ENCODE measurements at regions not wholly inside any gene's neighbourhood (a gene's known extent, or its start where the extent isn't known, plus 50 kb on each side); places are given as distances from the start of the nearest gene placed in this dataset.

GRCh38 chr12:98162906-98163678, 352.3 kb upstream of the TMPO start:
- H3K27ac ChIP-seq: no peak overlapping the region
- no peaks in the 10 kb centered on the region for H3K36me3 ChIP-seq
- no peaks in the 10 kb centered on the region for H3K9me3 ChIP-seq (ENCODE audit: severe bottlenecking)
- TF ChIP-seq CTCF (IDR thresholded peaks at IDR 0.05; ENCODE audit: low read depth, low read length): no peak
- no peak overlapping the region for H3K4me3 ChIP-seq (ENCODE audit: low read depth, low read length)
- DNase-seq: no peak
- H3K27me3 ChIP-seq (ENCODE audit: insufficient read depth, low read depth, severe bottlenecking): no peaks in the 10 kb centered on the region

- no peaks in the 10 kb centered on the region for H3K9me3 ChIP-seq (ENCODE audit: severe bottlenecking)
- H3K36me3 ChIP-seq: no peaks in the 10 kb centered on the region
- H3K4me3 ChIP-seq (ENCODE audit: low read depth, low read length): no peak overlapping the region
- H3K27ac ChIP-seq: no peak overlapping the region
- no peak for TF ChIP-seq CTCF (IDR thresholded peaks at IDR 0.05; ENCODE audit: low read depth, low read length)
- DNase-seq: no peak
- no peaks in the 10 kb centered on the region for H3K27me3 ChIP-seq (ENCODE audit: insufficient read depth, low read depth, severe bottlenecking)
These were observed 343.1 kb upstream of the TMPO start for GRCh38 chr12:98172304-98172703.

- H3K27me3 ChIP-seq (ENCODE audit: insufficient read depth, low read depth, severe bottlenecking): no peaks in the 10 kb centered on the region
- no peaks in the 10 kb centered on the region for H3K36me3 ChIP-seq
- no peak for TF ChIP-seq CTCF (IDR thresholded peaks at IDR 0.05; ENCODE audit: low read depth, low read length)
- H3K4me3 ChIP-seq (ENCODE audit: low read depth, low read length): no peak overlapping the region
- no peak overlapping the region for H3K27ac ChIP-seq
- DNase-seq: no peak
- no peaks in the 10 kb centered on the region for H3K9me3 ChIP-seq (ENCODE audit: severe bottlenecking)
These were observed 342.6 kb upstream of the TMPO start for GRCh38 chr12:98172801-98173200.

- H3K4me3 ChIP-seq (ENCODE audit: low read depth, low read length): no peak overlapping the region
- H3K36me3 ChIP-seq: no peaks in the 10 kb centered on the region
- H3K9me3 ChIP-seq (ENCODE audit: severe bottlenecking): no peaks in the 10 kb centered on the region
- no peak overlapping the region for H3K27ac ChIP-seq
- TF ChIP-seq CTCF (IDR thresholded peaks at IDR 0.05; ENCODE audit: low read depth, low read length): no peak
- H3K27me3 ChIP-seq (ENCODE audit: insufficient read depth, low read depth, severe bottlenecking): no peaks in the 10 kb centered on the region
- no peak for DNase-seq
These were observed 341.5 kb upstream of the TMPO start for GRCh38 chr12:98173773-98174427.

GRCh38 chr12:98174428-98174809, 341.0 kb upstream of the TMPO start:
- H3K4me3 ChIP-seq (ENCODE audit: low read depth, low read length): no peak overlapping the region
- H3K9me3 ChIP-seq (ENCODE audit: severe bottlenecking): no peaks in the 10 kb centered on the region
- TF ChIP-seq CTCF (IDR thresholded peaks at IDR 0.05; ENCODE audit: low read depth, low read length): no peak
- no peaks in the 10 kb centered on the region for H3K36me3 ChIP-seq
- H3K27me3 ChIP-seq (ENCODE audit: insufficient read depth, low read depth, severe bottlenecking): no peaks in the 10 kb centered on the region
- no peak for DNase-seq
- H3K27ac ChIP-seq: no peak overlapping the region

All from WERI-Rb-1 (cell line).